GM23338 (cell line): ENCODE measurements at regions not wholly inside any gene's neighbourhood (a gene's known extent, or its start where the extent isn't known, plus 50 kb on each side); places are given as distances from the start of the nearest gene placed in this dataset.

Source experiments
- CREB1 ChIP-seq: fragments of 250-450 bp; sonication (Bioruptor Pico); IDR thresholded peaks from 2 replicates; pipeline ENCODE4 v1.5.0; 2020; ENCODE audit warnings: low read depth, mild to moderate bottlenecking, moderate library complexity
- EZH2 ChIP-seq: fragments of 200-600 bp; sonication (generic); IDR thresholded peaks from one replicate; pipeline ENCODE4 v1.8.0; 2017; ENCODE audit warnings: antibody characterized with exemption, mild to moderate bottlenecking, low read depth; ENCODE audit not compliant: unreplicated experiment
- EZH2phosphoT487 ChIP-seq: fragments of 200-600 bp; sonication (generic); IDR thresholded peaks from one replicate; pipeline ENCODE4 v1.8.1; 2018; ENCODE audit warnings: antibody characterized with exemption; ENCODE audit not compliant: unreplicated experiment
- JUNB ChIP-seq: IDR thresholded peaks from one replicate; pipeline ENCODE4 v1.6.1; 2016; ENCODE audit warnings: antibody characterized with exemption; ENCODE audit not compliant: unreplicated experiment
- NANOG ChIP-seq: IDR thresholded peaks from 2 replicates; pipeline ENCODE4 v1.6.1; 2016; ENCODE audit warnings: antibody characterized with exemption, borderline replicate concordance
- POLR2AphosphoS5 ChIP-seq: IDR thresholded peaks from 2 replicates; pipeline ENCODE4 v1.6.1; 2016; ENCODE audit warnings: antibody characterized with exemption, low read depth
- STAT1 ChIP-seq: IDR thresholded peaks from one replicate; pipeline ENCODE4 v1.6.1; 2016; ENCODE audit warnings: antibody characterized with exemption; ENCODE audit not compliant: unreplicated experiment
- ZNF114 ChIP-seq: fragments of 250-450 bp; sonication (Bioruptor Pico); IDR thresholded peaks from 2 replicates; pipeline ENCODE4 v1.5.0; 2020; ENCODE audit warnings: mild to moderate bottlenecking, moderate library complexity
- ZNF331 ChIP-seq: fragments of 250-450 bp; sonication (Bioruptor Pico); IDR thresholded peaks from 2 replicates; pipeline ENCODE4 v1.5.0; 2020; ENCODE audit warnings: low read depth, mild to moderate bottlenecking, moderate library complexity
- TF ChIP-seq, protein P1 (sequence below), 2 experiments: fragments of 200-600 bp in 1 of 2; sonication (generic) in 1 of 2; conservative IDR thresholded peaks; 2 replicates each; pipeline versions ENCODE4 v1.5.1 to v1.6.1; 2016 to 2017; ENCODE audit warnings: antibody characterized with exemption in 2 of 2, low read depth in 2 of 2, mild to moderate bottlenecking in 2 of 2, moderate library complexity in 1 of 2
- TF ChIP-seq, protein P2 (sequence below): IDR thresholded peaks from one replicate; pipeline ENCODE4 v1.6.1; 2018; ENCODE audit warnings: antibody characterized with exemption; ENCODE audit not compliant: unreplicated experiment
- TF ChIP-seq, protein P3 (sequence below): IDR thresholded peaks from 2 replicates; pipeline ENCODE4 v1.6.1; 2016; ENCODE audit warnings: antibody characterized with exemption

DNA sequence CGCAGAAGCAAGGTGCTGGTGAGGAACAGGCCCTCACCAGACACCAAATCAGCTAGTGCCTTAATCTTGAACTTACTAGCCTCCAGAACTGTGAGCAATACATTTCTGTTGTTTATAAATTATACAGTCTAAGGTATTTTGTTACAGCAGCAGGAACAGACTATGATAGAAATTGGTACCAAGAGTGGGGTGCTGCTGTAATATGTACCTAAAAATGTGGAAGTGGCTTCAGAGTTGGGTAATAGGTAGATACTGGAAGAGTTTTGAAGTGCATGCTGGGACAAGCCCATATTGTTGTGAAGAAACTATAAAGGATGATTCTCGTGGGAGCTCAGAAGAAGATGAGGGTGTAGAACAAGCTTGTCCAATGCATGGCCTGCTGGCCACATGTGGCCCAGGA, 866.8 kb downstream of the C6orf118 start:
- TF ChIP-seq EZH2phosphoT487 (no peak), EZH2 (no peak), ZNF331 (CRISPR knock-in tag) (no peak), POLR2AphosphoS5 (no peak), JUNB (no peak), STAT1 (no peak), CREB1 (CRISPR knock-in tag) (no peak), NANOG (no peak), ZNF114 (no peak)
- TF ChIP-seq, protein P1, sequence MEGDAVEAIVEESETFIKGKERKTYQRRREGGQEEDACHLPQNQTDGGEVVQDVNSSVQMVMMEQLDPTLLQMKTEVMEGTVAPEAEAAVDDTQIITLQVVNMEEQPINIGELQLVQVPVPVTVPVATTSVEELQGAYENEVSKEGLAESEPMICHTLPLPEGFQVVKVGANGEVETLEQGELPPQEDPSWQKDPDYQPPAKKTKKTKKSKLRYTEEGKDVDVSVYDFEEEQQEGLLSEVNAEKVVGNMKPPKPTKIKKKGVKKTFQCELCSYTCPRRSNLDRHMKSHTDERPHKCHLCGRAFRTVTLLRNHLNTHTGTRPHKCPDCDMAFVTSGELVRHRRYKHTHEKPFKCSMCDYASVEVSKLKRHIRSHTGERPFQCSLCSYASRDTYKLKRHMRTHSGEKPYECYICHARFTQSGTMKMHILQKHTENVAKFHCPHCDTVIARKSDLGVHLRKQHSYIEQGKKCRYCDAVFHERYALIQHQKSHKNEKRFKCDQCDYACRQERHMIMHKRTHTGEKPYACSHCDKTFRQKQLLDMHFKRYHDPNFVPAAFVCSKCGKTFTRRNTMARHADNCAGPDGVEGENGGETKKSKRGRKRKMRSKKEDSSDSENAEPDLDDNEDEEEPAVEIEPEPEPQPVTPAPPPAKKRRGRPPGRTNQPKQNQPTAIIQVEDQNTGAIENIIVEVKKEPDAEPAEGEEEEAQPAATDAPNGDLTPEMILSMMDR (conservative IDR thresholded peaks at IDR 0.05; ENCODE audit: low read depth in 2 of 2), result no peak
- TF ChIP-seq, protein P2, sequence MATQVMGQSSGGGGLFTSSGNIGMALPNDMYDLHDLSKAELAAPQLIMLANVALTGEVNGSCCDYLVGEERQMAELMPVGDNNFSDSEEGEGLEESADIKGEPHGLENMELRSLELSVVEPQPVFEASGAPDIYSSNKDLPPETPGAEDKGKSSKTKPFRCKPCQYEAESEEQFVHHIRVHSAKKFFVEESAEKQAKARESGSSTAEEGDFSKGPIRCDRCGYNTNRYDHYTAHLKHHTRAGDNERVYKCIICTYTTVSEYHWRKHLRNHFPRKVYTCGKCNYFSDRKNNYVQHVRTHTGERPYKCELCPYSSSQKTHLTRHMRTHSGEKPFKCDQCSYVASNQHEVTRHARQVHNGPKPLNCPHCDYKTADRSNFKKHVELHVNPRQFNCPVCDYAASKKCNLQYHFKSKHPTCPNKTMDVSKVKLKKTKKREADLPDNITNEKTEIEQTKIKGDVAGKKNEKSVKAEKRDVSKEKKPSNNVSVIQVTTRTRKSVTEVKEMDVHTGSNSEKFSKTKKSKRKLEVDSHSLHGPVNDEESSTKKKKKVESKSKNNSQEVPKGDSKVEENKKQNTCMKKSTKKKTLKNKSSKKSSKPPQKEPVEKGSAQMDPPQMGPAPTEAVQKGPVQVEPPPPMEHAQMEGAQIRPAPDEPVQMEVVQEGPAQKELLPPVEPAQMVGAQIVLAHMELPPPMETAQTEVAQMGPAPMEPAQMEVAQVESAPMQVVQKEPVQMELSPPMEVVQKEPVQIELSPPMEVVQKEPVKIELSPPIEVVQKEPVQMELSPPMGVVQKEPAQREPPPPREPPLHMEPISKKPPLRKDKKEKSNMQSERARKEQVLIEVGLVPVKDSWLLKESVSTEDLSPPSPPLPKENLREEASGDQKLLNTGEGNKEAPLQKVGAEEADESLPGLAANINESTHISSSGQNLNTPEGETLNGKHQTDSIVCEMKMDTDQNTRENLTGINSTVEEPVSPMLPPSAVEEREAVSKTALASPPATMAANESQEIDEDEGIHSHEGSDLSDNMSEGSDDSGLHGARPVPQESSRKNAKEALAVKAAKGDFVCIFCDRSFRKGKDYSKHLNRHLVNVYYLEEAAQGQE, result no peak
- TF ChIP-seq, protein P3, sequence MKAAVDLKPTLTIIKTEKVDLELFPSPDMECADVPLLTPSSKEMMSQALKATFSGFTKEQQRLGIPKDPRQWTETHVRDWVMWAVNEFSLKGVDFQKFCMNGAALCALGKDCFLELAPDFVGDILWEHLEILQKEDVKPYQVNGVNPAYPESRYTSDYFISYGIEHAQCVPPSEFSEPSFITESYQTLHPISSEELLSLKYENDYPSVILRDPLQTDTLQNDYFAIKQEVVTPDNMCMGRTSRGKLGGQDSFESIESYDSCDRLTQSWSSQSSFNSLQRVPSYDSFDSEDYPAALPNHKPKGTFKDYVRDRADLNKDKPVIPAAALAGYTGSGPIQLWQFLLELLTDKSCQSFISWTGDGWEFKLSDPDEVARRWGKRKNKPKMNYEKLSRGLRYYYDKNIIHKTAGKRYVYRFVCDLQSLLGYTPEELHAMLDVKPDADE, result no peak
